Right ventricle myocardium inferior (tissue), 1 donor: ENCODE measurements at regions not wholly inside any gene's neighbourhood (a gene's known extent, or its start where the extent isn't known, plus 50 kb on each side); places are given as distances from the start of the nearest gene placed in this dataset.
A peak's percentile ranks its signal among the peaks of the same experiment; 100 is the strongest.

Experiments
- ATAC-seq: fragments of 200-7000 bp; cut with Tn5 transposase; one replicate; pipeline ENCODE4 v1.9.1; 2020; ENCODE audit warnings: mild to moderate bottlenecking, moderate library complexity
- DNase-seq: peaks from one replicate; pipeline ENCODE4 v3.0.0; 2021; ENCODE audit errors: missing footprints
- intact Hi-C: fragments of 100-400 bp; cut with DNase I; formaldehyde crosslinking; loops from one replicate; pipeline ENCODE4 v1.11.0; 2022
- donor health status: DM: no; HTN: yes; CAD: no; lungs with severe emphysema.

DNA sequence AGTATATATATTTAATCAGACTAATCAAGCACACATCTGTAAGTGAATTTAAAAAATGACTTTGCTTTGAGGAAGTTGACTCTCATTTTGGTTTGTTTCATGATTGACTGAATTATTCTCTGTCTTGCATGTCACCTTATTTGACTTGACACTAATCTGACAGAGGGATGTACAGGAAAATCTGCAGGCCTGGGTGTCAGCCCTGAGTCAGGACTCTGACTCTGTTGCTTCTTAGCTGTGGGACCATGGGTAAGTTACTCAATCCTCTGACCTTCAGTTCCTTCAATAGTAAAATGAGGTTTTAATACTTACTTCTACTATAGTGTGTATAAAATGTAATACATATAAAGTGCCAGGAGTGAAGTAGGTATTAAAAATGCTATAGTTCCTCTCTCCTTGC is 415.9 kb downstream of the ARHGEF28 start:
- no peak for ATAC-seq
- intact Hi-C loops, result no loop called here
- no peak for DNase-seq

DNA sequence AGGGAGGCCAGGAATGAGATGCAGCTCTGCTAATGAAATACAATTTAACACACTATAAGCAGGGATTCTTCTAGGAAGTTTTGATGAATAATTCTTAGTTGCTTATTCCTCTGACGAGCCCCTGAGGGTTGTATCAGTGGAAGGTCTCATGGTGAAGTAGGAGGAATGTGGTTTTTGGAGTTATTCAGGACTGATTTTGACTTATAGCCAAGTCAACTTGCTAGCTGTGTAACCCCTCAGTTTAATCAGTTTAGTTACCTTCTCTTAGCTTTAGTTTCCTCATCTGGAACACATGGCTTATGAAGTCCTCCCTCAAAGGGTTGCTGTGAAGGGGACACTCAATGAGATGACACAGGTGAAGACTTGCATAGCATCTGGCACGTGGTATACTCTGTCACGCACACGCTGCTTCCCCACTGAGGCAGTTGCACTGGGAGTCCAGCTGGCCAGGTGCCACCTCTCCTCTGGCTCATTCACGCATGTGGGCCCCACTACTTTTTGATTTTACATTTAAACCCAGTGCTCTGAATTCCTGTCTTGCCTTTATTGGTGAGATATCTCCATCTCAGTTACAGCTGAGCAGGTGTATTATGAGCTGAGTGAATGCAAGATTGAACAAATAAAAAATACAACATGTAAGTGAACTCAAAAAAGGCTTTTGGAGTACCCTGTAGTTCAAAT is 415.0 kb downstream of the ARHGEF28 start:
- intact Hi-C loops, result no loop called here
- no peak for ATAC-seq
- no peak for DNase-seq

DNA sequence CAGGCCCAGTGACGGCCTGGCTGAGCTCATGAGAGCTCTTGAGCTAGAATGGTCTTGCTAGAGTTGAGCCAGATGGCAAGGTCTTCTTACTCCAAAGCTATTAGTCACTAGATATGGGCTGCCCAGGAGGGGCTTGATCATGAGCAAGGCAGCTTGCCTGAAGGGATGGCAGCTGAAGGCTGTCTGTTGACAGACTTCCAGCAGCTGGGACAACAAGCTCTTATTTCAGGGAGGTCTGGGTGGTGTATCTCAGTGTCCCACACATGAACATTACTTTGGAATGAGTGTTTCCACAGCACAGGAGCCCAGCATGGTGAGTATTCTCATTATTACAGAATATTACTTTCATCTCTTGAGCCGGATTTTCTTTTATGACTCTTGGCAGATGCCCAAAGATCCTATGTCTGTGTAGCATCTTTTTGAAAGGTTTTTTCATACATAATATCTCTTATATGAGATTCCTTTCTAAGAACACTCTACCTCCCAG is 414.1 kb downstream of the ARHGEF28 start:
- peak; percentile 68 for DNase-seq

DNA sequence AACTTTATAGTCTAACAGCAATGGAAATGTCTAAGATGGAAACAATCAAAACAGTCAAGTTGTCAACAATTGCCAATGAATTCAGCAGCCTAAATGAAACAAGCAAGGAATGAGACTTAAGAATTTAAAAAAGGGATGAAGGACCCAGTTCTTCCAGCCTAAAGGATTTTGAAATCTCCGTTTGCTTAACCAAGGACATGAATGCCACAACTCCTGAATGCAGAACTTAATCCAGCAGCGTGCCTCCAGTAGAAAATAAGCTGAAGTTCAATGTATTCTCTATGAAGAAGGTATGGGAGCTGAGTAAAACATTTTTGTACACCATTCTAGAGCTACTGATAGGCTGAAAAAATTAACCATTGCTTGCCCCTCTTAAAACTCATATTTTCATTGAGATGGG is 411.3 kb downstream of the ARHGEF28 start:
- ATAC-seq, result no peak
- intact Hi-C loops, result loop anchor here (5.0 to 10.0 kb wide), 2 partner anchors 133 to 605 kb away; partner anchors contain the start of gene ENC1
- no peak for DNase-seq

More for the DNA sequence above, 414.1 kb downstream of the ARHGEF28 start:
- ATAC-seq, result peak; percentile 69
- intact Hi-C loops, result no loop called here

DNA sequence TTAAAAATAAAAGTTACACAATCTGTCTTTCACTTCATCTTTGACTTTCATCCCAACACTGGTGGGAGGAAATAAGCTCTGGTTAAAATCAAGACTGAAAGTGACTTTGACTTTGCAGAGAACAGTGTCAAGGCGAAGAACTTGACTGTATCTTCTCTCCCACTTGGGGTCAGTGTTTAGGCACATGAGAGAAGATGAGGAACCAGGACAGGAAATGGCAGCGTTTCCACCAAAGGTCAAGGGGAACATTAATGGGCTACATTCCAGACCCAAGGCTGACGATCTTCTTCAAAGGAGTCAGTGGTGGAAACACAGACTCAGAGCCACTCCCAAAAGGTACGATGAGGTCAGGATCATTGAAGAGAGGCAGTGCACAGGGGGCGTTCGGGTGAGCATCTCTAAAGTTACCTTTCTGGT is 409.5 kb downstream of the ARHGEF28 start:
- intact Hi-C loops, result loop anchor here (5.0 to 10.0 kb wide), 2 partner anchors 131 to 607 kb away; partner anchors contain the start of gene ENC1
- DNase-seq (no peak), ATAC-seq (peak; percentile 72)

DNA sequence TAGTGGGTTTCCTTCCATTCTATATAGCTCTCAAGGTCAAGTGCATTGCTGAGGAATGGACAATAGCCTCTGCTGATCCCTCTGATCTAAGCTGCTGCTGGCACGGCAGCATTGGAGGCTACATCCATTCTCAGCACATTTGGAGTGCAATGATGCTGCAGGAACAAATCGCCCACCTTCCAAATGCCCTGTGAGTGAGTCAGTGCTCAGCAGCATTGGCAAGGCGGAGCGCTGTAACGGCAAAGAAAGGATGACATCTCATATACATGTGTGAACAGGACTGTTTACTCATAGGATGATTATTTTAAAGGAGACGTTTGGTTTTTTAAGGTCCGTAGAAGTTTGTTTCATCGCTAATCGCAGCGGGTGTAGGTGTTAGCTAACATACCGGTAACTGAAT is 408.7 kb downstream of the ARHGEF28 start:
- intact Hi-C loops, result loop anchor here (5.0 to 10.0 kb wide), 2 partner anchors 130 to 608 kb away; partner anchors contain the start of gene ENC1
- DNase-seq (no peak), ATAC-seq (no peak)

DNA sequence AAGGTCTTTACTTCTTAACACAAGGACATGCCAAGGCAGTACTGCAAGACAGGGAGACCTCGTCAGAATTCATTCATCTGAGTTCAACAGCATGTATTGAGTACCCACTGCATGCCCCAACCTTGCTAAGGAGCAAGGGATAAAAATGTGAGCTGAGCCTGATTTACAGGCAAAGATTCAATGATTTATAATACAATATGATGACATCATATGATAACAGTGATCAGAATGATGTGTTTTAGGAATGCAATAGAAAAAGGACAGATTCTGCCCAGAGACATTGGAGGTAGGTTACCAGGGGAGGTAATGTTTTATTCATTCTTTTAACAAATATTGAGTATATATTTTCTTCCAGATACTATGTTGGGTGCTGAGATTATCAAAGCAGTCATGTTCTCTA is 406.6 kb downstream of the ARHGEF28 start:
- intact Hi-C loops, result loop anchor here (10.0 kb wide), 1 partner anchor 128 kb away; no protein-coding TSS in a partner anchor
- DNase-seq, result no peak
- no peak for ATAC-seq

DNA sequence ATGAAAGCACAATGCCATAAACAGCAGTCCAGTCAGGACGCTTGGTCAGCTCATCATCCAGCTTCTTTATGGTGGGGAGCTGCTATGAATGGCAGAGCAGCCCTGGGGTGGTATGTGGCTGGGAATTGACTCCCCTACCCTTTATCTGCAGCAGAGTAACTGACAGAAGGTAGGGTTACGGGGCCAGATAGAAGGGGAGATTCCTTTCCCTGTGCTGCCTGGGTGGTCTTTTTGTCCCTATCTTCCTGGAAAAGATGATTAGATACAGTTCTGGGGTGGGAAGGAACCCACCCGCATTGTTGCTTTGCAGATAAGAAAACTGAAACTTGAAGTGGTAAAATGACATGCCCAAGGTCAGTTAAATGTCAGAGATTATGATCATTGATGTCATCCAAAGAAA is 405.5 kb downstream of the ARHGEF28 start:
- ATAC-seq (no peak), DNase-seq (no peak)
- intact Hi-C loops, result loop anchor here (10.0 kb wide), 1 partner anchor 127 kb away; no protein-coding TSS in a partner anchor

DNA sequence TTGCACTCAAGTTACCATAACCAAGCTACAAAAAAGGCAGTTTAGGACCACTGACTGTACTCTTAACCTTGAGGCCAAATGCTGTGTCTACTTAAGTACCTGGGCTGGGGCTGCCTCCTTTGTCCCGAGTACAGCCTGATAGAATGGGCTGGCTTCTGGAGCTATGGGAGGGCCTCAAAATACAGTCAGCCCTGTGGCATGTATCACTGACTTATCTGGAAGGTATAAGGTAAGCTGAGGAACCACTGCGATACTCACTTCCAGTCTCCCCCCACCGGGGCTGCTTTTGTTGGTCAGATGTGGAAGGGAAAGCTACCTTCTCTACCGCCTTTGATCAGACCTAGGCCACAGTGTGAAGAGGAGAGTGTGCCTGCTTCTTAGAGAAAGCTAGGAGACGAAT is 404.8 kb downstream of the ARHGEF28 start:
- DNase-seq (no peak), ATAC-seq (no peak)
- intact Hi-C loops, result loop anchor here (10.0 kb wide), 1 partner anchor 126 kb away; no protein-coding TSS in a partner anchor

DNA sequence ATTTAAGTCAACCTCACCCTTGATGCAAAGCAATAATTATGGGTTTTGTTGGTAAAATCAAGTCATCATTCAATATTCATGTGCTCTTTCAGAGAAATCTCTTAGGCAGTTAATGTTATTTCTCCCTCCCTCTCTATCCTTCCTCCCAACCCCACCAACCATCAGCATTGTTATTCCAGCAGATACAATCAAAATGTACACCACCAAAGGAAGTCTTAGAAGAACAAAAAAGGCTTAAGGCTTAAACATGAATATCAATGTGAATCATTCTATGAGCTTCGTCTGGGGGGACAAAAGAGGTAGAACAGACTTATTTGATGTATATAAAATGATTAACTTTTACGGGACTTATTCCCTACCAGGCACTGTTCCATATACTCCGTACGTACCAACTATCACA is 404.4 kb downstream of the ARHGEF28 start:
- no peak for ATAC-seq
- intact Hi-C loops, result loop anchor here (10.0 kb wide), 1 partner anchor 126 kb away; no protein-coding TSS in a partner anchor

DNA sequence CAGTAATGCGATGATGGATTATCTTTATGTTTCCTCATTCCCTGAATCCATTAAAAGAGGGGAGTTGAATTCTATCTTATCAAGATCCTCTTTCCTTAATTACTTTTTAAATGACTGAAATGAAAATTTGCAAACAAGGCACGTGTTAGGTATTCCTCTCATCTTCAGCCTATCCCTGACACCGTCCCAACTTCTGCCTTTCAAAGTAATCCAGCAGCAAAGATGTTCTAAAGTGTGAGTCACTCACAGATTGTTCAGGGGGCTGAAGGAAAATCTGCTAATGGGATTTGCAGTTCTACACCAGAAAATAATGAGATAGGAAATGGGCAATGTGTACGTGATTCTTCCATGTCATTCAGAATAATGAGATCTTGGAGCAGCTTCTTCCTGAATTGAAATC is 403.0 kb downstream of the ARHGEF28 start:
- ATAC-seq, result no peak
- intact Hi-C loops, result no loop called here
- DNase-seq, result no peak

More for the DNA sequence above, 404.4 kb downstream of the ARHGEF28 start:
- DNase-seq, result no peak

DNA sequence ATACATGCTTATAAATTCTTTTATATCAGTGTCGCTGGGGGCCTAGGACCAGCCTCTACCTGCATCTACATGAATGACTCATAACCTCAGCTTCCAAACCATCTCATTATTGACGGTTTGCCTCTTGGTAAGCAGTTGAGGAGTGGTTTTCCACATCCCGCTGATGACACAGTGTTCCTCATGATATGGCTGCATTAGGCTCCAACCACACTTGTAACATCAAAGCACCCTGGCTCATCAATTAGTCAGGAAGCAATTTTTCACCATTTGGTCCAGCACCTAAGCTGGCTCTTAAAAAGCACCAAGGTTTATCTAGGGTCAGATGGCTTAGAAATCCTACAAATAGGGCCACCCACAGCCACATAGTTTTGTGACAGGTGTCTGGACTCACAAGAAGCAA is 402.4 kb downstream of the ARHGEF28 start:
- intact Hi-C loops, result no loop called here
- DNase-seq, result no peak
- no peak for ATAC-seq

DNA sequence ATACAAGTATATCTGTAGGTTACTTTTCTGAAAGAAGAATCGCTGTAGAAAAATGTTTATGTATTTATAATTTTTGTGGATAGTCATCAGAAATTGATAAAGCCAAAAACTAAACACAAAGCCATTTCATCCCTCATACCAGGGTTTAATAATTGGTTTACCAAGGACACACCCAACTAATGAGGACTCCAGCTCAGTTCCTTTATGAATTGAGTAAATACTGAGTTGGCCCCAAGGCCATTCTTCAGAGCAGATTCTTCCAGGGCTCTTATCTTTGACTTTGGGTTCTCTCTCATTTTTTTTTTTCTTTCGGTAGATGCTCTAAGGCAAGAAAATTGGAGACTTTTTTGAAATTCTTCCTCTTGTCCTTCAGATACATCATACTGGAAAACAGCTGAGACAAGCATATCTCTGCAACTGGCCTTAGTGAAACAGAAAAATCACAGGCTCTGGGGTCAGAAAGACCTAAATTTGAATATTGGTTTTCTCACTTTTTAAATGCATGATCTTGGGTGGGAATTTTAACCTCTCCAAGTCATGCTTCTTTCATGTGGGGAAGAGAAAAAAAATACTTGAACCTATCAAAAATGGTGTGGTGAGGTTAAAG is 401.8 kb downstream of the ARHGEF28 start:
- intact Hi-C loops, result no loop called here
- DNase-seq (no peak), ATAC-seq (no peak)

DNA sequence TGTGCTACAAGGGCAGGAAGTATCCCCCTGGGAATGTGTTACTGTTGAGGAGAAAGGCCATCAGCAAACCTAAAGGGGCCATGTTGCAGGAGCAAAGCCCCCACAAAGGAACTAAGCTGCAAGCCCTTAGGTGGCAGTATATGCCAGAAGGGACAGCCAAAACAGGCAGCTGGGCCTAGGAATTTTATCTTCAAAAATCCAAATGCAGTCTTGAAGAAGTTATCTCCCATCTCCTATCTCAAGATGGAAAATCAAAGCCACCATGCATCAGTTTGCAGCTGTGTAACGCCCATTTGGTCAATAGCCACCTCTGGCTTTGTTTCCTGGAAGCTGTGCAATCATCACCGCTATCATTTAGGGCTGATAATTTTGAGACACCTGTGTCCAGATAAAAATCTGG is 400.3 kb downstream of the ARHGEF28 start:
- intact Hi-C loops, result no loop called here
- ATAC-seq, result no peak
- DNase-seq, result no peak

DNA sequence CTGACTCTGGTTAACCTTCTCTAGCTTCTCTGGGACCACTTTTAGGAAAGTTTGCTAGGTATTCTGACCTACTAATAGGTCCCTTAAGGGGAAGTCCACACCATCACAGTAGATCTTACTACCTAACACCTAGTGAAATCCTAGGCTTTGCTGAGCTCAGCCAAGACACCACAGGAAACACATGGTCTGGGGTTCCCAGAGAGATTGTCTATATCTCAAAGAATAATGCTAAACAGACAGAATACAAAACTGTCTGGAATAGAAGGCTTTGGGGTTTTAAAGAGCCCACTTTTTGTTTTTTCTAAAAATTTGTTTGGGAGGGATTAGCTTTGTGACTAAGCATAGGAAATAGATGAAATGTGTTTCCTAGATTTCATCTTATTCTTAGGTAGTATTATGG is 395.1 kb downstream of the ARHGEF28 start:
- intact Hi-C loops, result no loop called here
- ATAC-seq, result no peak

DNA sequence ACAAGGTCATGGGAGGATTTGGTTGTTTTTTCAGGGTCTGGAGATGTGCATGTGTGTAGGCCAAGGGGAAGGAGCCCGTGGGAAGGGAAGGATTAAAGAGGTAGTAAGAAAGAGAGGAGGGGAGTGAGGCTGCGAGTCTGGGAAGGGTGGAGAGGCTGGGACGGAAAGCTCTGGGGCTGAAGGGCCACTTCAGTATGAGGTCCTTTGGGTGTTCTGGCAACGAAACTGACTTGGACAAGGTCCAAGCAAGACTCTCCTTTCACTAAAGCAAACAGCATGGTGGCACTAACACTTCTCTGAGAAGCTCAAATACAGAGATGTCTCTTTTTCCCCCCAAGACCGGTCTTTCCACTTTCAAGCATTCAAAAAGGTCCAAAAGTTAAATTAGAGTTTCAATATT is 394.5 kb downstream of the ARHGEF28 start:
- ATAC-seq (no peak), DNase-seq (no peak)
- intact Hi-C loops, result no loop called here

More for the DNA sequence above, 395.1 kb downstream of the ARHGEF28 start:
- no peak for DNase-seq

DNA sequence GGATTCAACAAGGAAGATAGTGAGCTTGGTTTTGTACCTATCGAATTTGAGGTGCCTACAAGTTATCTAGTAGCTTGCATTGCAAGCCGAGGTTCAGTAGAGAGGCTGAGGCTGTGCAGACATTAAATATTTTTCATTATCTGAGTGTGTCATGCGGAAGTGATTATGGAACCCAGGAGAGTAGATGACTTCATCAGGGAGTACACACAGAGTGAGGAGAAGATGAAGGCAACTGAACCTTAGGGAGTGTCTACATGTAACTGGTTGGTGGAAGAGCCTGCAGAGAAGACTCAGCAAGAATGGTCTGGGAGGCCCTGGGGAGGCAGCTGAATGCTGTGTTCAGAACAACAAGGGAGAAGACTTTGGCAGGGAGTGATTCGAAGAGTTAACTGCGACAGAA is 393.9 kb downstream of the ARHGEF28 start:
- DNase-seq, result no peak
- peak; percentile 80 for ATAC-seq
- intact Hi-C loops, result no loop called here

DNA sequence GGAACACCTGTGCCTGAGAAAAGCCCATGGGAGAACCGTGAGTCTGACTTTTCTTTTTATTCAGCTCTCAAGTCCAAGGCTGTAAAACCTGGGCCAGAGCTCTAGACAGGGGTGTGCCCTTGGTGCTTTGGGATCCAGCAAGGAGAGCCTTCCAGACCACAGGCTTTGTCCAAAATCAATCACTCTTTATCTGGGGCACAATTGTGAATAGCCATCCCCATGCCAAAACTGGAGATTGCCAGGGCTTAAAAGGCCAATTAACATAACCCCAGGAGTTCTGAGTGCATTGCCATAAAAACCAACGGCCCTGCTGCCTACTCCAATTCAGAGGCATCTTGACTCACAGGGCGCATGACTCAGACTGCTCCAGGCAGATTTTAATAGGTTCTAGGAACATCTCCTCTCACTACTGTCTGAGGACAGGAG is 391.8 kb downstream of the ARHGEF28 start:
- intact Hi-C loops, result no loop called here
- no peak for DNase-seq
- peak; percentile 33 for ATAC-seq

DNA sequence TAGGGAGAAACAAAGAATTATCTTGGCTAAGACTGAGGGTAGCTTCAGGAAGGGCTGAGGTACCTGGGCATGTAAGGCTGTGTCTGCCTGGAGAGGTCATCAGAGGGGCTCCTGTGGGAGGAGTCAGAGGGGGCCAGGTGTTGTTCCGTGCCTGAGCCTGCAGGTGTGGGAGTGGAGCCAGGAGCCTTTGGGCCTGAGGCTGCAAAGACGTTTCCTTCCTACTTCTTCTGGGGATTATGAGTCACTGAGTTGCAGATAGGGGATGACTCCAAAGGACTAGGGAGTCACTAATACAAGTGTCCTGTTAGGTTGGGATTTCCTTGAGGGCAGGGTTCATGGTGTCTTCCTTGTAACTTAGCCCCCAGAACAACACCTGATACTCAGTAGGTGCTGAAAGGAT is 391.1 kb downstream of the ARHGEF28 start:
- intact Hi-C loops, result no loop called here
- DNase-seq, result no peak

DNA sequence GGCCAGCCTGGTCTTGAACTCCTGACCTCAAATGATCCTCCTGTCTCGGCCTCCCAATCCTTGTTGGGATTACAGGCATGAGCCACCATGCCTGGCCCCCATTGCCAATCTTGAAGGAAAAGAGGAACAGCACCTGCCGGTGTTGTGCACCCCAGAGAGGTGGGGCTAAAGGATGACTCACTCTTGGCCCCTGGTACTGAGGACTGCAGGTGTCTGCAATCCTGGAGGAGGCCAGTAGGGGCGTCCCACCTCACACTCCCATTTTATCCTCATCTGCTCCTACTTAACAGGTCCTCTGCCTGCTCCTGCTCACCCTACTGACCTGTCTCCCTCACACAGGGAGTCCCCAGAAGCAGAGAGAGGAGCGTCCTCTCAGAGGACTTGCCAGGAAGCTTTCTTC is 390.4 kb downstream of the ARHGEF28 start:
- DNase-seq (no peak), ATAC-seq (no peak)
- intact Hi-C loops, result no loop called here

More for the DNA sequence above, 391.1 kb downstream of the ARHGEF28 start:
- ATAC-seq, result no peak
